HG03045 (cell line): ENCODE measurements at regions not wholly inside any gene's neighbourhood (a gene's known extent, or its start where the extent isn't known, plus 50 kb on each side); places are given as distances from the start of the nearest gene placed in this dataset.

Experiments
- ATAC-seq: cut with Tn5 transposase; IDR thresholded peaks from one replicate; pipeline ENCODE4 v1.9.1; 2021; ENCODE audit warnings: mild to moderate bottlenecking, moderate library complexity; ENCODE audit not compliant: unreplicated experiment

GRCh38 chr15:94059013-94059587 is 172.3 kb upstream of the MCTP2 start:
- ATAC-seq: no peak

- no peak for ATAC-seq
These were observed 174.1 kb upstream of the MCTP2 start for GRCh38 chr15:94057305-94057704.

DNA sequence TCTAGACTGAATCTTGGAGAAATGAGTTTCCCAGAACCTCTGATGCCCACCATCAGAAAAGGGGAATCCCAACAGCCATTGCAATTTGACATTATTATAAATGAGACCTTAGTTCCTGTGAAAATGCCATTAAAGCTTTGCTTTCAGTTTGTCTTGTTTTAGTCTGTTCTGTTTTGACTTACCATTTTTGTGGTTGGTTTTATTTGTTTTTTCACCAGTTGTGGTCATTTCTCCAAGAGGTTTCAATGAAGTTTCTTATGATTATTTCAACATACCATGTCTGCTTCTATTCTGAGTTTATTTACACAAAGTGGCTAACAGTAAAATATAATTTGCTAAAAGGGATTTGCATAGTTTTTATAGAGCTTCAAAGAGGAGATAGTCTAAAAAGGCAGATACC is 175.0 kb upstream of the MCTP2 start:
- no peak for ATAC-seq

DNA sequence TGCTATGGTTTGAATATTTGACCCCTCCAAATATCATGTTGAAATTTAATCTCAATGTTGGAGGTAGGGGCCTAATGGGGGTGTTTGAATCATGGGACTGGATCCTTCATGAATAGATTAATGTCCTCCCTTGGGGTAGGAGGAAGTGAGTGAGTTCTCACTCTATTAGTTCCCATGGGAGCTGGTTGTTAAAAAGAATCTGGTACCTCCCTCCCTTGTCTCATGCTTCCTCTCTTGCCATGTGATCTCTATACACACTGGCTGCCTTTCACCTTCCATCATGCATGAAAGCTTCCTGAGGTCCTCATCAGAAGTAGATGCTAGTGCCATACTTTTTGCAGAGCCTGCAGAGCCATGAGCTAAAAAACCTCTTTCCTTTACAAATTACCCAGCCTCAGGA is 177.7 kb upstream of the MCTP2 start:
- no peak for ATAC-seq

DNA sequence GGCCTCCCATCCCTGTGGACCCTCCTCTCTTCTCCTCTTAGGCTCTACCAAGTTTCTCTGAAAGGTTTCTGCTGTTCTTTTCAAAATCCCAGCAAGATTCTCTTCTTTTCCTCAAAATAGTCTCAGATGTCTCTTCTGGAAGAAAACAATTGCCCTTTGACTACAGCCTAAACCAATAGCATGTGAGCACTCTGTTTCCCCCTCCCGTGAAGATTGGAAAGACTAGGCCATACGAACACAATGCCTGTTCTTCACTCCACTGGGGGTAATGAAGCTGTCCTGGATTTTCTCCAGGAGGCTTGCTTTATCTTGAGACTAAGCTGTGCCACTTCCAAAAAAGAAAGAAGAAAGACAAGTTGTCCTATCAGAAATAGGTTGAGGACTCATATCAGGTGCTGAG is 178.7 kb upstream of the MCTP2 start:
- no peak for ATAC-seq

- no peak for ATAC-seq
These were observed 183.8 kb upstream of the MCTP2 start for GRCh38 chr15:94047566-94047965.

DNA sequence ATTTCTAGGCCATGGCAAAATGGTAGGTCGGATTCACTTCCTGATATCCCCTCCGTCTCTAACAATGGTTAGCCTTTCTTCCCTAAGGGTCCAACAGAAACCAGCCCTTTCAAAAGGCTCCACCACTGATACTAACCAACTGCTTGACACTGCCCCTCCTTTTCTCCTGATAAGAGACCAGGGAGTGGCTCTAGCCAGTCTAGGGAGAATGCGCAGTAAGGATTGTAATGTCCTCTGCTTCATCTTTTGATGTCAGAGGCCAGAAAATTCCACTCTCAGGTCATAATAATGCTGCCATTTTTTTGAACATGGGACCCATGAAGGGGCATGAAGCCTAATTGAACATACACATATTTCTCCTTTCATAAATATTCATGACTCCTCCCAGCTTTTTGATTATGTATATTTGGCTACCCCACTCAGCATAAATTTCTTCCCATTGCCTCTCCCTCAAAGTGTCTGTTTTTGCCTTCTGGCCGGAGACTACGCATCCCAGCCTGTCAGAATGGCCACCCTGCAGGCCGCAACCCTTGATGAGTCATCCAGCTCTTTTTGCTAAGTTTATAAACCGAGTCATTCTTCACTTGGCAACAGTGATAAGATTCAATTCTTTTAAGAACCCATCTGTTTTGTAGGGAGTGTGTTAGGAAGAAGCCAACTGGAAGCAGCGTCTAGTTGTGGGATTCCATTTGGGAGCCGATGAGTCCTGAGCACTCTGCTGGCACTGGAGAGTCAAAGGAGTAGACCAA is 189.0 kb upstream of the MCTP2 start:
- ATAC-seq: no peak

DNA sequence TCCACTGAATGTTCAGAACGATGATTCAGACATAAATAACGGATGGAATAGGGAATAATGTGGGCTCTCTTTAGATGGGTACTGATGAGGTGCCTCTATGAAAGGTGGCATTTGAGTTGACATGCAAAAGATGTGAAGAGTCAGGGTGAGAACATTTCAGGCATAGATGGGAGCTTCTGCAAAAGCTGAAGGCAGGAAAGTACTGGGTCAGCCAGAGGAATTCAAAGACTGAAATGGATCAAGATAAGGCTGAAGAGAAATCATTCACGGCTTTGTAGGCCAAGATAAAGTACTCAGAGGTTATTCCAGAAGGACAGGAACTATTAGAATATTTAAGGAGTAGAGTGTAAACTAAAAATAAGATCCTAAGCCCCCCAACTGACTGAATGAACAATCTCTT is 189.6 kb upstream of the MCTP2 start:
- no peak for ATAC-seq

DNA sequence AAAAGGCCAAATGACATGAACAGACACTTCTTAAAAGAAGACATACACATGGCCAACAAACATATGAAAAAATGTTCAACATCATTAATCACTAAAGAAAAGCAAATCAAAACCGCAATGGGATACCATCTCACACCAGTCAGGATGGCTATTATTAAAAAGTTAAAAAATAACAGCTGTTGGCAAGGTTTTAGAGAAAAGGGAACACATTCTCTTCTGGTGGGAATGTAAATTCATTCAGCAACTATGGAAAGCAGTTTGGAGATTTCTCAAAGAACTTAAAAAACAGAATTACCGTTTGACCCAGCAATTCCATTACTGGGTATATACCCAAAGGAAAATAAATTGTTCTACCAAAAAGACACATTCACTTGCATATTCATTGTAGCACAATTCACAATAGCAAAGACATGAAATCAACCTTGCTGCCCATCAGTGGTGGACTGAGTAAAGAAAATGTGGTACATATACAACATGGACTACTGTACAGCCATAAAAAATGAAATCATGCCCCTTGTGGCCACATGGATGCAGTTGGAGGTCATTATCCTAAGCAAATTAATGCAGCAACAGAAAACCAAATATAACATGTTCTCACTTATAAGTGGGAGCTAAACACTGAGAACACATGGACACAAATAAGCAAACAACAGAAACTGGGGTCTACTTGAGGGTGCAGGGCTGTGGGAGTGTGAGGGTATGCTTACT is 190.7 kb upstream of the MCTP2 start:
- ATAC-seq: no peak

- no peak for ATAC-seq
These were observed 195.2 kb upstream of the MCTP2 start for GRCh38 chr15:94036156-94036555.

DNA sequence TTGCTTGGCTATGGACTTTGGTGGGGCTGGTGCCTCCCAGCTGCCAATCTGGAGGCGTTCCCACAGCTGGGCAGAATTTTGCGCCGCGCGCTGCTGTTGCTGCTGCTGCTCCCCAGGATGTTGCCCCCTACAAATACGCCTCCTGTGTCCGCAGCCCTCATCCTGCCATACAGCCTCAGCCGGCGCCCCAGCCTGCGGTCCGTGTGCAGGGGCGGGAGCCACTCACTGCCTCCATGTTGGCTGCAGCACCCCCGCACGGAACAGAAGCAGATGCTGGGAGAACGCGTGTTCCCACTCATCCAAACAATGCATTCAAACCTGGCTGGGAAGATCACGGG is 197.7 kb upstream of the MCTP2 start:
- no peak for ATAC-seq

GRCh38 chr15:94033014-94033682 is 198.2 kb upstream of the MCTP2 start:
- no peak for ATAC-seq

DNA sequence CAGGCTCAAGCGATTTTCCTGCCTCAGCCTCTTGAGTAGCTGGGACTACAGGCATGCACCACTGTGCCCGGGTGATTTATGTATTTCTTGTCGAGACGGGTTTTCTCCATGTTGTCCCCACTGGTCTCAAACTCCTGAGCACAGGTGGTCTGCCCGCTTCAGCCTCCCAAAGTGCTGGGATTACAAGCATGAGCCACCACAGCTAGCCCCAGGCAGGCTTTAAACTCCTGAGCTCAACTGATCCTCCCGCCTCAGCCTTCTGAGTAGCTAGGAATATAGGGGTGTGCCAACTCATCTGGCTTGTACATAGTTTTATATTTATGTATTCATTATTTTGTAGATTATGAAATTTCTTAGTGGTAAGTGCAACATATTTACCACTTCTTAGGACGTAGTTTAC is 198.8 kb upstream of the MCTP2 start:
- no peak for ATAC-seq

- ATAC-seq: no peak
These were observed 200.3 kb upstream of the MCTP2 start for GRCh38 chr15:94031072-94031471.

GRCh38 chr15:94029495-94029894 is 201.9 kb upstream of the MCTP2 start:
- ATAC-seq: no peak

- ATAC-seq: no peak
These were observed 202.6 kb upstream of the MCTP2 start for GRCh38 chr15:94028809-94029208.

- no peak for ATAC-seq
These were observed 203.2 kb upstream of the MCTP2 start for GRCh38 chr15:94028121-94028520.

DNA sequence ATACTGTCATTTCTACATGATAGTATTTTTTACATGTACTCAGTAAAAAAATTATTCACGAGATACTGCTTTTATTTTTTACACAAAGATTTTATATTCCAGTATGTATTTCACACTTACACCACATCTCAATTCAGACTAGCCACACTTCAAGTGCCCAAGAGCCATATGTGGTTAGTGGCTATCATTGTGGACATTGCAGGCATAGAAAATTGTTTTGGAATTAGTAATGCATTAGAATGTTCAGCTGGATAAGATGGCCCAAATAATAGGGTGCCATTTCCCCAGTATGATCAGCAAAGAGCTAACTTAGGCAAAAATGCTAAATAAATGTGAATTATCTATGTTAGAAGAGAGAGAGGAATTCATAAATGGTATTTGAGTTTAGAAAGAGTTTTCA is 203.8 kb upstream of the MCTP2 start:
- ATAC-seq: no peak

DNA sequence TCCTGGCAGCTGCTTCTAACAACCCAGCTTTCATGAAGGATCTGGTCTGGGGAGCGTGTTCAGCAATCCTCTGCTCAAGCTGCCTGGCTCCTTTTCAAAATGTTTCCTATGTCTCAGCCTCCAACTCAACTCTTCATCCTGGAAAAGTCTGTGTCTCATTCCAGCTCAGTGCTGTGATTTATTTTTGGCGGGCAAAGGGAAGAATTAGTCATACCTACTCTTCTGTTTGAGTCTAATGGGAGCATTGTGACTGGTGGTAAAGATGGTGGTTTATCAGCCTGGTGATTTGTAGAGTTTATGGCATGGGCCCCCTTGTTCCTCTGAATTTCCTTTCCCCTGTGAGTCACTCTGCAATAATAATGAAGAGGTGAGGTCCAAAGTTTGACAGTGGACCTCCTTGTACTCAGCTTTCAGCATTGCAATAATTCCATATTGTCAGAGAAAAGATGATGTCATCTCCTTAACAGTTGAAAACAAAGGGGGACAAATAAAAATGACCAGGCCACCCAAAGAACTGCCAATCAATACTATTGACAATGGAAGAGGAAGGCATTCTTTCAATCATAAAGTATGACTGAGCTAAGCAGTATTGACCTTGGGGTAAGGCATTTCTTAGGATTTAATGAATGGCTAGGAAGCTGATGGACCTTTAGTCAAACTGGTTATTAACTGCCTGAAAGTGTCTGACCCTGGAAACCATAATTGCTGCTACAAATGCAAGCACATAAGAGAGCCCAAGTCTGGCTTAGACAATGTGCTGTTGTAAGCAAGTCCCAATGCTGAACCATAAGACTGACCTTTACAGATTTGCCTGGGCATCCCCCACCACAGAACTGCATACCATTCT is 204.7 kb upstream of the MCTP2 start:
- no peak for ATAC-seq

- no peak for ATAC-seq
These were observed 207.8 kb upstream of the MCTP2 start for GRCh38 chr15:94023531-94023930.
